GM18508 (cell line): ENCODE measurements at regions not wholly inside any gene's neighbourhood (a gene's known extent, or its start where the extent isn't known, plus 50 kb on each side); places are given as distances from the start of the nearest gene placed in this dataset.

Experiments used
- ATAC-seq: cut with Tn5 transposase; IDR thresholded peaks from one replicate; pipeline ENCODE4 v1.9.1; 2021; ENCODE audit warnings: moderate number of reproducible peaks; ENCODE audit not compliant: insufficient read depth, unreplicated experiment

DNA sequence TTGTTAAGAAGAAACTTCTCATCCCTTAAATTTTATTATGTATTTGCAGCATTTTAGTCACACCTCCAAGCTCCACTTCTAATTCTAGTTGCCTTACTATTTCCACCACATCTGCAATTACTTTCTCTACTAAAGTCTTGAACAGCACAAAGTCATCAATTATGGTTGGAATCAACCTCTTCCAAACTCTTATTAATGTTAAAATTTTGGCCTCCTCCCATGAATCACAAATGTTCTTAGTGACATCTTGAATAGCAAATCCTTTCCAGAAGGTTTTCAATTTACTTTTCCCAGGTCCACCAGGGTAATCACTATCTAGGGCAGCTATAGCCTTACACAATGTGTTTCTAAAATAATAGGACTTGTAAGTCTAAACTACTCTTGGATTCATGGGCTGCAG is 126.3 kb upstream of the POM121L12 start:
- ATAC-seq: no peak

DNA sequence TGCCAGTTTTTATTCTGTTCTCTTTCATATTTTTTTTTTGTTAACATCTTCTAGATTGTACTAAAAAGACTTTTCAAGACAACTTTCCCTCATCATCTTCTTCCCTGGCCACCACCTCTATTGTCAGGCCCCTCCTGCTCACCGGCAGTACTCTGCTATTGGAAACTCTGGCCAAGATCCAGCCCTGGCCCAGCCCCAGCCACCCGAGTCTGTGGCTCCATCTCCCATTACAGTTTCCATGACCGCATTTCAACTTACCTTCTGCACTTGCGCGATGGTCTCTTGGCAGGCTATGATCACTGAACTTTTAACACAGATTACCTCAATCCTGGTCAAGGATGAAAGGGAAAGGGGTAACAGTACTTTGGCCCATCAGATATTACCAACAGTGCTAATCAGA is 137.7 kb upstream of the POM121L12 start:
- ATAC-seq: no peak

DNA sequence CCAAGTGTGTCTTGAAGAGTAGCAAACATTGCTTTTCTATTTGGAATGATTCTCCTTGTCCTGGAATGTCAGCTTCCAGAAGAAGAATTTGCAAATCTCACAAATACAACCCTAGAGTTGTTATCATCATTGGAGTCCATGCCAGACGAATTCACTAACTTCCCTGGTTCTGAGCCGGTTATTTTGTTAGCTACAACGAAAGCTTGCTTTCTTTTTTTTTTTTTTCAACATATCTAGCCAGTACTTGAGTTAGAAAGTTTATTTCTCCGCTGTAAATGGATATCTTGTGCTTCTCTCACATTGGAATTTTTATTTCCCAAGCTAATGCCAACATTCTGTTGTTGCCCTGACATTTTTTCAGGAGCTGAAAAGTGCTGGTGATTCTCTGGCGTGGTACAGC is 138.1 kb upstream of the POM121L12 start:
- no peak for ATAC-seq

- no peak for ATAC-seq
Measured at GRCh38 chr7:52877240-52877639, 158.2 kb upstream of the POM121L12 start.

- no peak for ATAC-seq
Measured at GRCh38 chr7:52876402-52876801, 159.0 kb upstream of the POM121L12 start.

DNA sequence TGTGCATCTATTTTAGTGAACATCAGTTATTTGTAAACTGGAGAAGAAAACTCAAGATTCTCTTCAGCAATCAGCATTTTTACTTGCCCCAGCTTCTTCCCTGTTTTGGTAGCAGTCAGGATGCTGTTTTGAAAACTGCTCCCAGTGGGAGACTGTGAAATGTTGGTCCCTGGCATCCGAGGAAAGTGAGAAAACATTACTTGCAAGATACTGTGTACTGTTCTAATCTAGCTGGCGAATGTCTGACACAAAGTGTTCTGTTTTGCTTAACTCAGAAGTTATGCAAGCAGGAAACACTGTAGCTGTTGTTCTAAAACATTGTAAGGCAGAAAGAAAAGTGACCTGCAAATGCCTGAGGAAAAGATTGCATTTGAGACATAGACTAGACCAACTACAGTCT is 171.8 kb upstream of the POM121L12 start:
- no peak for ATAC-seq

- ATAC-seq: no peak
Measured at GRCh38 chr7:52862321-52862720, 173.1 kb upstream of the POM121L12 start.

GRCh38 chr7:52857367-52857766 is 178.1 kb upstream of the POM121L12 start:
- ATAC-seq: no peak

GRCh38 chr7:52854681-52855080 is 180.8 kb upstream of the POM121L12 start:
- no peak for ATAC-seq

DNA sequence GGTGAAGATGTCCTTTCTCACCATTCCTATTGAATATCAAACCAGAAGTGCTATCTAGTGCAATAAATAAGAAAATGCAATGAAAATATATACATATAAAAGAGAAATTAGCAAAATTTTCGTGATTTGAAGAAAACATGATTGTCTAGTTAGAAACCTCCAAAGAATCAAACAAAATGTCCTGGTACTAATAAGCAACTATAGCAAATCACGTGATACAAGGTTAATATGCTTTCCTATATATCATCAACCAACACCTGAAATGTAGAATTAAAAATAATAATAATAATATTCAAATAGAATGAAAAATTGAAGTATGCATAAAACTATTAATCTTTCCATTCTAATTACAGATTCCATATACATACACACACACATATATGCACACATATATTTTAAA is 183.9 kb upstream of the POM121L12 start:
- no peak for ATAC-seq

GRCh38 chr7:52843436-52843835 is 192.0 kb upstream of the POM121L12 start:
- no peak for ATAC-seq

- ATAC-seq: no peak
Measured at GRCh38 chr7:52842202-52842900, 193.1 kb upstream of the POM121L12 start.

DNA sequence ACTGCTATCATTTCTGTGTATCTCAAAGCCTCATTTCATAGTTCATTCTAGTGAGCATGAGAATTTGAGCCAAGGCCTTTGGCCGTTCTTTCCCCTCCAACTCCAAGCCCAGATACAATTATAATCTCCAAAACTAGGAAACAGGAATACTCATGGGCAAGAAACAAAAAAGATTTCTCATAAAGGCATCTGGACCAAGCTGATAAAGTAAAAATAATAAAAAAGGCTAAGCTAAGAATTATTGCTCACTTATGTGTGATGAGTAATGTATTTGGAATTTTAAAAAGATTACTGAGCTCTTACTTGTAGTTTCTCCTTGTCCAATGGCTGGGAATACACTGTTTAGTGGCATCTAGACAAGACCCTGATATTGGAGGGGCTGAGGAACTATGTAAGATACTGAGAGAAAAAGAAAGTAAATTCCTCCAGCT is 196.4 kb upstream of the POM121L12 start:
- ATAC-seq: no peak

DNA sequence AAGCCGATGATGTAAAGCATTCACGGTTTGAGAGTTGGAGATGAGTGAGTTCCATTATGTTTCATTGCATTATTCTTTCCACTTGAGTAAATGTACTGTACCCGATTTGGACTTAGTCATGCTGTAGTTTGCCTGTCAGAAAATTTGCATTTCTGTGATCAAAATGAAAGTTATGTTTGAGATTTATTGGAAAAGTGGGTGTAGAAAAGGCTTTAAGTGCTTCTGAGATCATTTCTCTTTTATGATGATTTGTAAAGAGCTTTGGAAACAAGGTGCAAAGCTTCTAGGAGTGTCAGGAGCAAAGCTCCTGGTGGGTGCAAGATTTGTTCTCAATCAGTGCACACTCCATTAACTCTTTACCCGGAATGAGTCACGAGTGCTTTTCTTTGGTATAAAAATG is 204.1 kb upstream of the POM121L12 start:
- no peak for ATAC-seq

- no peak for ATAC-seq
Measured at GRCh38 chr7:52830801-52831200, 204.6 kb upstream of the POM121L12 start.

DNA sequence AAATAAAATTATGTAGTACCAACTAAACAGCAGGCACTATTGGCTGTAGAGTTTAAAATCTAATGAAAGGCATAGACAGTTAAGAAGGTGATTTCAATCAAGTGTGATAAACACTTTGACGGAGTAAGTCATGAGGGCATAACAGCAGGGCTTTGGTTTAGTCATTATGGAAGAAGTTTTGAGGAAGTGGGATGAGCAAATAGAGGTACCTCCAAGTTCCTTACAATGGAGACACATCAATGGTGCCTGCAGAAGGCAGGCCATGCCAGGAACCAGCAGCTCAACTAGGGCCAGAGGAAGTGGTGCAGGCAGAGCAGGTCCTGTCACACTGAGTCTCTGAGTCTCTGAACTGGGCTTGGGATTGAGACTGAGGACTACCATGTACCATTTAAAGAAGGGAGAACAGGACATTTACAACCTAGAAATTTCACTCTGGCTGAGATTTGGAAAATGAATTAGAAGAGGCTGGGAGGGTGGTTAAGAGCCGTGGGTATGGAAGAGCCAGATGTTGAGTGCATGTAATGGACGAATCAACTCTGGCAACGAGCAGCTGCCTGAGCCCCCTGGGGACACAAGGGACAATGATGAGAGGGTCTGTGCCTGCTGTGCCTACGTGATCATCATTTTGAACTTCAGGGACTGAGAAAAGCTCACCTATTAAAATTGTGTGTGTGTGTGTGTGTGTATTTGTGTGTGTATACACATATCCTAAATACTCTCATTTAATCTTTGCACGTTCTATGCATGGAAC is 208.7 kb upstream of the POM121L12 start:
- no peak for ATAC-seq

GRCh38 chr7:52825611-52826010 is 209.8 kb upstream of the POM121L12 start:
- no peak for ATAC-seq

DNA sequence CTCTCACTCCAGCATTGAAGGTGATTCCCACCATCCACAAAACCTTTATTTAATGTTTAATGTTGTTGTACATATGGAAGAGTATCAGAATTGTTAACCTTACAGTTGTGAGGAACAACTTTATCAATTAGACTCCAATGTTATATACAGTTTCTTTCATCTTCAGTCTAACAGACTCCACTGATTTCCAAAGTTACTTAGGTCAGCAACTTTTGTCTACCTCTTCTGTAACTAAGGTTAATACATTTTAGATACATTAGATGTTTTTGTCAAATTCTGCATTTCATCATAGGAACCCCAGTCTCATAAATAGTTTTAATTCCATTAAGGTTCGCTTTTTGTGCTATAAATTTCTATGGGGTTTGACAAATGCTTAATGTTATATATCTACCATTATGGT is 223.9 kb upstream of the POM121L12 start:
- ATAC-seq: no peak

DNA sequence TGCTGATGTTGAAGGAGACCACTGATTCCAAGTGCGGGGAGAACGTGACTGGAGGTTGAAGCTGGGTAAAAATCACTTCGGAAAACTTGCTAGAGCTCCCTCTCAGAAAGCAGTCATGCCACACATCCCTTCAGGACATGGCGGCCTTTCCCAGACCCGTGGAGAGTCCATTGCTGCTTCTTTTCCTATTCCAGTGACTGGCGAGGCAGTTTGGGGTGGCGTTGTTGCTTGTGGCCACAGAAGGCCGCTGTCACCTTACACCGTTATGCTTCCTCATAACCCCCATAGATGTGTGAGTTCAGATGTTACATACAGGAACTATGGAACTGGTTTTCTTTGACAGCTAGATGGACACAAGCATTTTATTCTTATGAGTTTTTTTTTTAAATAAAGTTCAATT is 235.6 kb upstream of the POM121L12 start:
- ATAC-seq: no peak

- no peak for ATAC-seq
Measured at GRCh38 chr7:52797801-52798200, 237.6 kb upstream of the POM121L12 start.

DNA sequence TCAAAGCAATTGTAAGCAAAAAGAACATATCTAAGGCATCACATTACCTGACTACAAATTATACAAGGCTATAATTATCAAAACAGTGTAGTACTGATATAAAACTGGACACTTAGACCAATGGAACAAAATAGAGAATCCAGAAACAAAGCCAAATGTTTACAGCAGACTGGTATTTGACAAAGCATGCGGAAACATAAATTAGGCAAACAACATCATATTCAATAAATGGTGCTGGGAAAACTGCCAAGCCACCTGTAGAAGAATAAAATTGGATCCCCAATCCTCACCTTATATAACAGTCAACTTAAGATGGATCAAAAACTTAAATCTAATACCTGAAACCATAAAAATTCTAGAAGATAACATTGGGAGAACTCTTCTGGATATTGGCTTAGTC is 240.8 kb upstream of the POM121L12 start:
- no peak for ATAC-seq

- ATAC-seq: no peak
Measured at GRCh38 chr7:52791176-52791700, 244.2 kb upstream of the POM121L12 start.
